ENCODE measurements at regions not wholly inside any gene's neighbourhood (a gene's known extent, or its start where the extent isn't known, plus 50 kb on each side); places are given as distances from the start of the nearest gene placed in this dataset.

DNA sequence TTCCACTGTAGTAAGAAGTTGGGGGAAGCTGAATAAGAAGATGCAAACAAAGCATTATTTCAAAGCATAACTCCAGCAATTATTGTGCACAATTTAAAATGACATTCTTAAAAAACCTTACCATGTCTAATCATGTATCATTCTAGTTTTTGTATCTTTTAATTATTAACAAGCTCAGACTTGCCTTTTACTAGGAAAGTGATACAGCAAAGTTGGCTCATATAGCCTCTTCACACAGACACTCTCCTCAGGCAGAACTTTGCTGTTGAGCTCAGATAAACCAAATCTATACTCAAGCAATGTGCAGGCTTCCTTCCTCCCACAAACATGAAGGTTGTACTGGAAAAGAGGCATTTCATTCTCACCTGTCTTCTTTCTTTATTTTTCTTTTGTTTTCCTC is 358.7 kb upstream of the EMCN start:
- H3K9me1 ChIP-seq (replicated peaks; ENCODE audit: control insufficient read depth, extremely low read depth, insufficient read depth, low read length): no peaks in the 10 kb centered on the region
- H4K20me1 ChIP-seq (replicated peaks; ENCODE audit: control insufficient read depth, extremely low read depth, insufficient read depth, low read length): no peaks in the 10 kb centered on the region
- CTCF ChIA-PET: no interaction called here
- no peak overlapping the region for H3K9ac ChIP-seq (replicated peaks; ENCODE audit: extremely low read depth, insufficient read depth, low read length)
- POLR2A ChIA-PET: no interaction called here
- DNase-seq (ENCODE audit: low read depth, low spot score) (no peak), FAIRE-seq (no peak)
- no peak overlapping the region for H3K4me2 ChIP-seq (ENCODE audit: insufficient read depth, low read length)
- H3K9me3 ChIP-seq (replicated peaks; ENCODE audit: control insufficient read depth, insufficient read depth, low read length): no peaks in the 10 kb centered on the region
- peaks cover 4% of the 10 kb centered on the region for H3K4me1 ChIP-seq (ENCODE audit: control insufficient read depth, extremely low read depth, insufficient read depth, low read length)
- dilution Hi-C loops (cut with MboI; ENCODE audit: extremely low pct_ligation_motif_present, low sequenced_read_pairs): no loop called here
- H2AFZ ChIP-seq (ENCODE audit: low read depth, low read length): no peak overlapping the region
- no TSS peak for BruUV-seq (replicated peaks)
- H3K27ac ChIP-seq (ENCODE audit: insufficient read depth, low read depth, low read length): no peak overlapping the region
- intact Hi-C loops (cut with micrococcal nuclease): no loop called here
- H3K79me2 ChIP-seq (ENCODE audit: control insufficient read depth, insufficient read depth, low read length): no peaks in the 10 kb centered on the region
- H3K4me3 ChIP-seq (replicated peaks in 1 of 3; ENCODE audit: insufficient read depth in 1 of 3, low read depth in 1 of 3, low read length in 3 of 3): no peak overlapping the region
- no peaks in the 10 kb centered on the region for H3K27me3 ChIP-seq (ENCODE audit: control insufficient read depth in 2 of 2, insufficient read depth in 2 of 2, low read length in 2 of 2)
- no peaks in the 10 kb centered on the region for H3K36me3 ChIP-seq (ENCODE audit: control insufficient read depth in 2 of 2, extremely low read depth in 1 of 2, insufficient read depth in 2 of 2, low read length in 2 of 2)
- TF ChIP-seq JUN (IDR thresholded peaks at IDR 0.05; ENCODE audit: borderline replicate concordance, insufficient read depth, insufficient read length, low read depth) (no peak), POLR2AphosphoS5 (IDR thresholded peaks at IDR 0.05; ENCODE audit: insufficient read depth, low read depth, low read length) (no peak), POLR2A (IDR thresholded peaks at IDR 0.05; ENCODE audit: low read depth, low read length) (no peak)

DNA sequence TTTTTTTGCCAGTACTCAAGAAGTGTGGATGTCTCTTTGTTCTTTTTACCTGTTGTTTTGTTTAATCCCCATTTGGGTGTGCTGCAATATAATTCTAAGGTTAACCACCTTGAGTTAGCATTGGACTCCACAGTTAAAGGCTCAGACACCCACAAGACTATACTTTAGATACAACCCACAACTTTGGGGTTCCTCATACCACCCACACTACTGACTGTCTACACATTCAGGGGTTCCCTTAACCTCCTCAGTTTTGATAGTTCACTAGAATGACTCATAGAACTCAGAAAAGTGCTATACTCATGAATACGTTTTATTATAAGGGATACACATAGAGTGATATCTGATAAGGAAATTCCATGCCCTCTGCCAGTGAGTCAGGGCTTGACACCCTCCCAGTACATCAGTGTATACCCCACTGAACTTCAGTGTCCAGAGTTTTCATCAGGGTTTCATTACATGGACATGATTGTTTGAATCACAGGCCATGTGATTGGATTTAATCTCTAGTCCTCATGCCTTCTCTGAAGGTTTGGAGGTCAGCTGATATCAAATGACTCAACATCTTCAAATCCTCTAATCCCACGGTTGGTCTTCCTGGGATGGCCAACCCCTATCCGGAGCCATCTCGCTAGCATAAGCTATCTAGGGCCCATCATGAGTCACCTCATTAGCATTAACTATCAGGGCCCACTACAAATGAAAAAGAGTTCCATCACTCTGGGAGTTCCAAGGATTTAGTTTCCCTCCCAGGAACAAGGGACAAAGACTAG is 357.7 kb upstream of the EMCN start:
- no peak overlapping the region for H3K4me2 ChIP-seq (ENCODE audit: insufficient read depth, low read length)
- dilution Hi-C loops (cut with MboI; ENCODE audit: extremely low pct_ligation_motif_present, low sequenced_read_pairs): no loop called here
- H3K9me1 ChIP-seq (replicated peaks; ENCODE audit: control insufficient read depth, extremely low read depth, insufficient read depth, low read length): no peaks in the 10 kb centered on the region
- H3K27me3 ChIP-seq (ENCODE audit: control insufficient read depth in 2 of 2, insufficient read depth in 2 of 2, low read length in 2 of 2): no peaks in the 10 kb centered on the region
- H3K9ac ChIP-seq (replicated peaks; ENCODE audit: extremely low read depth, insufficient read depth, low read length): no peak overlapping the region
- ChIA-PET CTCF (no interaction called here), POLR2A (no interaction called here)
- no peaks in the 10 kb centered on the region for H4K20me1 ChIP-seq (replicated peaks; ENCODE audit: control insufficient read depth, extremely low read depth, insufficient read depth, low read length)
- FAIRE-seq (no peak), DNase-seq (ENCODE audit: low read depth, low spot score) (no peak)
- H2AFZ ChIP-seq (ENCODE audit: low read depth, low read length): no peak overlapping the region
- intact Hi-C loops (cut with micrococcal nuclease): no loop called here
- H3K4me1 ChIP-seq (ENCODE audit: control insufficient read depth, extremely low read depth, insufficient read depth, low read length): peaks cover 4% of the 10 kb centered on the region
- no peaks in the 10 kb centered on the region for H3K36me3 ChIP-seq (ENCODE audit: control insufficient read depth in 2 of 2, extremely low read depth in 1 of 2, insufficient read depth in 2 of 2, low read length in 2 of 2)
- no peaks in the 10 kb centered on the region for H3K79me2 ChIP-seq (ENCODE audit: control insufficient read depth, insufficient read depth, low read length)
- TF ChIP-seq, protein P1, sequence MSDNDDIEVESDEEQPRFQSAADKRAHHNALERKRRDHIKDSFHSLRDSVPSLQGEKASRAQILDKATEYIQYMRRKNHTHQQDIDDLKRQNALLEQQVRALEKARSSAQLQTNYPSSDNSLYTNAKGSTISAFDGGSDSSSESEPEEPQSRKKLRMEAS (IDR thresholded peaks at IDR 0.05; ENCODE audit: insufficient read depth, insufficient read length): no peak
- TF ChIP-seq JUN (IDR thresholded peaks at IDR 0.05; ENCODE audit: borderline replicate concordance, insufficient read depth, insufficient read length, low read depth) (no peak), FOS (IDR thresholded peaks at IDR 0.05; ENCODE audit: borderline replicate concordance, insufficient read depth, low read length) (no peak), POLR2AphosphoS5 (IDR thresholded peaks at IDR 0.05; ENCODE audit: insufficient read depth, low read depth, low read length) (no peak), GATA2 (IDR thresholded peaks at IDR 0.05; ENCODE audit: insufficient read depth, insufficient read length, low read depth, low read length) (no peak), POLR2A (IDR thresholded peaks at IDR 0.05; ENCODE audit: low read depth, low read length) (no peak), MYC (IDR thresholded peaks at IDR 0.05; ENCODE audit: low read depth, low read length) (no peak), EZH2 (IDR thresholded peaks at IDR 0.05; ENCODE audit: borderline replicate concordance, low read depth, low read length, severe bottlenecking) (no peak)
- TF ChIP-seq, protein P2, sequence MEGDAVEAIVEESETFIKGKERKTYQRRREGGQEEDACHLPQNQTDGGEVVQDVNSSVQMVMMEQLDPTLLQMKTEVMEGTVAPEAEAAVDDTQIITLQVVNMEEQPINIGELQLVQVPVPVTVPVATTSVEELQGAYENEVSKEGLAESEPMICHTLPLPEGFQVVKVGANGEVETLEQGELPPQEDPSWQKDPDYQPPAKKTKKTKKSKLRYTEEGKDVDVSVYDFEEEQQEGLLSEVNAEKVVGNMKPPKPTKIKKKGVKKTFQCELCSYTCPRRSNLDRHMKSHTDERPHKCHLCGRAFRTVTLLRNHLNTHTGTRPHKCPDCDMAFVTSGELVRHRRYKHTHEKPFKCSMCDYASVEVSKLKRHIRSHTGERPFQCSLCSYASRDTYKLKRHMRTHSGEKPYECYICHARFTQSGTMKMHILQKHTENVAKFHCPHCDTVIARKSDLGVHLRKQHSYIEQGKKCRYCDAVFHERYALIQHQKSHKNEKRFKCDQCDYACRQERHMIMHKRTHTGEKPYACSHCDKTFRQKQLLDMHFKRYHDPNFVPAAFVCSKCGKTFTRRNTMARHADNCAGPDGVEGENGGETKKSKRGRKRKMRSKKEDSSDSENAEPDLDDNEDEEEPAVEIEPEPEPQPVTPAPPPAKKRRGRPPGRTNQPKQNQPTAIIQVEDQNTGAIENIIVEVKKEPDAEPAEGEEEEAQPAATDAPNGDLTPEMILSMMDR (IDR thresholded peaks at IDR 0.05; ENCODE audit: extremely low read depth in 1 of 2, insufficient read depth in 1 of 2, low read depth in 1 of 2, low read length in 2 of 2): no peak
- BruUV-seq (replicated peaks): no TSS peak
- no peak overlapping the region for H3K4me3 ChIP-seq (replicated peaks in 1 of 3; ENCODE audit: insufficient read depth in 1 of 3, low read depth in 1 of 3, low read length in 3 of 3)
- H3K27ac ChIP-seq (ENCODE audit: insufficient read depth, low read depth, low read length): no peak overlapping the region
- H3K9me3 ChIP-seq (replicated peaks; ENCODE audit: control insufficient read depth, insufficient read depth, low read length): no peaks in the 10 kb centered on the region

Data from endothelial cell of umbilical vein (primary cell).